Thyroid gland (tissue), 4 donors: ENCODE measurements at regions not wholly inside any gene's neighbourhood (a gene's known extent, or its start where the extent isn't known, plus 50 kb on each side); places are given as distances from the start of the nearest gene placed in this dataset.

Source experiments
- CTCF ChIP-seq, 6 experiments: fragments of 200-600 bp in 3 of 6; fragments of 450-650 bp in 3 of 6; sonication (generic) in 3 of 6; IDR thresholded peaks; one replicate each; pipeline ENCODE4 v1.5.1; 2016 to 2019; ENCODE audit warnings: antibody characterized with exemption in 6 of 6, mild to moderate bottlenecking in 2 of 6, inconsistent platforms in 1 of 6, moderate library complexity in 1 of 6
- POLR2A ChIP-seq, 2 donors: fragments of 450-650 bp; IDR thresholded peaks; one replicate each; pipeline ENCODE4 v1.6.1; 2017; ENCODE audit warnings: antibody characterized with exemption in 2 of 2, mild to moderate bottlenecking in 2 of 2, moderate library complexity in 1 of 2

GRCh38 chr9:24936117-24936516 lies 390.4 kb upstream of the IZUMO3 start:
- TF ChIP-seq CTCF (IDR thresholded peaks at IDR 0.05): no peak
- TF ChIP-seq POLR2A (IDR thresholded peaks at IDR 0.05): no peak
